ENCODE measurements at regions not wholly inside any gene's neighbourhood (a gene's known extent, or its start where the extent isn't known, plus 50 kb on each side); places are given as distances from the start of the nearest gene placed in this dataset.

DNA sequence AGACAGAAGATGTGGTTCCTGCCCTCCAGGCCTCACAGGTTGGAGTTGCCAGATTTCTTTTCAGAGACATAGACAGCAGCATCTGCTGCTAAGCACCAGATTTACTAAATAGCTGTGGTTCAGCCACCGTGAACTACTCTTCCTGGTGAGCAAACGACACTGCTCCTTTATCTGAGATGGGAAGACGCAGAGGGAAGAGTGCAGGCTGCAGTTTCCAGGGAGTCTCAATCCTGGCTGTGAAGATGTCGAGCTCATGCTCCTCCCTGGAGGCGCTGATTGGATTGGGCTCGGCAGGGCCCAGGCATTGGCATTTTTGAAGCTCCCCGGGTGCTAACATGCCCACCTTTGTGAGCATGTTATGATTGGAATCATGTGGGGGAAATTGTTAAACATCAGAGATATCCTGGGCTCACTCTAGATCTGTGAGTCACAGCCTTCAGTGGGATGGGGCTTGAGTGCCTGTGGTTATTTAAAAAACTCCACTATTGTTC lies 314.8 kb downstream of the TSN start:
- H3K27me3 ChIP-seq (replicated peaks; ENCODE audit: insufficient read depth), result no peaks in the 10 kb centered on the region
- no peak overlapping the region for H2AFZ ChIP-seq
- H3K9ac ChIP-seq, result no peak overlapping the region
- no peaks in the 10 kb centered on the region for H3K9me2 ChIP-seq (ENCODE audit: insufficient read depth)
- WGBS, 2 experiments (ENCODE audit: low coverage in 1 of 2, low lambda C conversion rate in 2 of 2, missing lambda C conversion rate in 2 of 2), result 41 to 61% methylated on average over 7 of the region's 7 CpGs
- DNase-seq, result peak; percentile 50
- H3K9me3 ChIP-seq (ENCODE audit: low read depth), result no peaks in the 10 kb centered on the region
- H3K4me2 ChIP-seq (ENCODE audit: unreplicated experiment), result no peak overlapping the region
- peaks cover 14% of the 10 kb centered on the region for H3K4me1 ChIP-seq (ENCODE audit: insufficient read depth)
- no peaks in the 10 kb centered on the region for H3K79me2 ChIP-seq (ENCODE audit: insufficient read depth)
- H4K20me1 ChIP-seq (ENCODE audit: insufficient read depth), result no peaks in the 10 kb centered on the region
- in situ Hi-C loops (cut with MboI), result no loop called here
- H3F3A ChIP-seq (ENCODE audit: insufficient read depth), result no peaks in the 10 kb centered on the region
- H3K4me3 ChIP-seq, result no peak overlapping the region
- no peak overlapping the region for H3K27ac ChIP-seq
- TF ChIP-seq EZH2 (IDR thresholded peaks at IDR 0.05; ENCODE audit: insufficient read depth, poor library complexity, severe bottlenecking) (no peak), EZH2phosphoT487 (IDR thresholded peaks at IDR 0.05; ENCODE audit: insufficient read depth, low read depth) (no peak)
- H3K36me3 ChIP-seq (ENCODE audit: low read depth), result no peaks in the 10 kb centered on the region

DNA sequence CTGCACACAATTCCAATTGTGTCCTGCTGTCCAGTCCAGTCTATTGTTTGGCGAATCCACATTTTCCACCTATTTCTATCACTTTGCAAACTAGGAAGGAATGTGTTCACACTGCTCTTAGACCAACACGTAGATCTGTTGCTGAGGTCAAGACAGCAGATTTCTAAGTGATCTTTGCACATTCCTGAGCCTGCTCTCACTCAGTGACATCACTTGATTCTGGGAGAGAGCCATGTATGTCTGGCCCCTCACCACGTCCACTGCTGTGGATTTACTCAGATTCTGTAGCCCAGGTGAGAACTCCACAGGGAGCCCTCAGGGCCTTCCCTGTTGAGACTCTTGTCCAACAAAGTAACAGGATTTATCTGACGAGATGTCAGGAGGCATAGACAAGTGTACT lies 317.2 kb downstream of the TSN start:
- H4K20me1 ChIP-seq (ENCODE audit: insufficient read depth), result no peaks in the 10 kb centered on the region
- H3K4me2 ChIP-seq (ENCODE audit: unreplicated experiment), result no peak overlapping the region
- DNase-seq, result peak; percentile 38
- peaks cover 14% of the 10 kb centered on the region for H3K4me1 ChIP-seq (ENCODE audit: insufficient read depth)
- no peak overlapping the region for H2AFZ ChIP-seq
- no peaks in the 10 kb centered on the region for H3K27me3 ChIP-seq (replicated peaks; ENCODE audit: insufficient read depth)
- no peak overlapping the region for H3K4me3 ChIP-seq
- in situ Hi-C loops (cut with MboI), result no loop called here
- H3K9me2 ChIP-seq (ENCODE audit: insufficient read depth), result no peaks in the 10 kb centered on the region
- no peaks in the 10 kb centered on the region for H3K36me3 ChIP-seq (ENCODE audit: low read depth)
- no peak overlapping the region for H3K9ac ChIP-seq
- no peaks in the 10 kb centered on the region for H3F3A ChIP-seq (ENCODE audit: insufficient read depth)
- WGBS, 2 experiments (ENCODE audit: low coverage in 1 of 2, low lambda C conversion rate in 2 of 2, missing lambda C conversion rate in 2 of 2), result 35 to 36% methylated on average over 4 of the region's 4 CpGs
- no peak for TF ChIP-seq EZH2phosphoT487 (IDR thresholded peaks at IDR 0.05; ENCODE audit: insufficient read depth, low read depth)
- no peak for TF ChIP-seq EZH2 (IDR thresholded peaks at IDR 0.05; ENCODE audit: insufficient read depth, poor library complexity, severe bottlenecking)
- H3K79me2 ChIP-seq (ENCODE audit: insufficient read depth), result no peaks in the 10 kb centered on the region
- H3K9me3 ChIP-seq (ENCODE audit: low read depth), result no peaks in the 10 kb centered on the region
- H3K27ac ChIP-seq, result no peak overlapping the region

DNA sequence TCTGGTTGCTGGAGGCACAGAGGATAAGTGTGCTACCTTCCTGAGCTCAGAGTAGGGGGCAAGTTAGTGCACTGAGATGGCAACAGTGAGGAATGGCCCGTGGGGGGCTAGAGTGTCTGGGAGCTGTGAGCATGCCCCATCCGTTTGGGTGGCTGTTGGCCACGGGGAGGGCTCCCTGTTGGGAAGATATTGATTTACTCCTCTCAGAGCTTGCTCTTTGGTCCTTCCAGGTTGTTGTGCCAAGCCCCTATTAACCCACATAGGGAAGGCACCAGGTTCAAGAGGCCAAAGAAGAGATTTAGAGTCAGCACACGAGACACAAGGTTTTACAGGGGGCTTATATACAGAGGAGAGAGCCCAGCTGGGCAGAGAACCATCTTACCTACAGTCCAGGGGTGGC lies 318.8 kb downstream of the TSN start:
- Histone ChIP-seq H3K9me3 (ENCODE audit: low read depth) (no peaks in the 10 kb centered on the region), H3K9me2 (ENCODE audit: insufficient read depth) (no peaks in the 10 kb centered on the region), H3K4me2 (ENCODE audit: unreplicated experiment) (no peak overlapping the region), H3K27ac (no peak overlapping the region), H3K4me3 (no peak overlapping the region), H3K4me1 (ENCODE audit: insufficient read depth) (peaks cover 14% of the 10 kb centered on the region), H3F3A (ENCODE audit: insufficient read depth) (no peaks in the 10 kb centered on the region), H3K79me2 (ENCODE audit: insufficient read depth) (no peaks in the 10 kb centered on the region), H3K27me3 (replicated peaks; ENCODE audit: insufficient read depth) (no peaks in the 10 kb centered on the region), H3K9ac (no peak overlapping the region), H2AFZ (no peak overlapping the region), H3K36me3 (ENCODE audit: low read depth) (no peaks in the 10 kb centered on the region), H4K20me1 (ENCODE audit: insufficient read depth) (no peaks in the 10 kb centered on the region)
- in situ Hi-C loops (cut with MboI), result no loop called here
- no peak for TF ChIP-seq EZH2 (IDR thresholded peaks at IDR 0.05; ENCODE audit: insufficient read depth, poor library complexity, severe bottlenecking)
- no peak for TF ChIP-seq EZH2phosphoT487 (IDR thresholded peaks at IDR 0.05; ENCODE audit: insufficient read depth, low read depth)
- 33 to 57% methylated on average over 4 of the region's 4 CpGs for WGBS, 2 experiments (ENCODE audit: low coverage in 1 of 2, low lambda C conversion rate in 2 of 2, missing lambda C conversion rate in 2 of 2)
- DNase-seq, result no peak

DNA sequence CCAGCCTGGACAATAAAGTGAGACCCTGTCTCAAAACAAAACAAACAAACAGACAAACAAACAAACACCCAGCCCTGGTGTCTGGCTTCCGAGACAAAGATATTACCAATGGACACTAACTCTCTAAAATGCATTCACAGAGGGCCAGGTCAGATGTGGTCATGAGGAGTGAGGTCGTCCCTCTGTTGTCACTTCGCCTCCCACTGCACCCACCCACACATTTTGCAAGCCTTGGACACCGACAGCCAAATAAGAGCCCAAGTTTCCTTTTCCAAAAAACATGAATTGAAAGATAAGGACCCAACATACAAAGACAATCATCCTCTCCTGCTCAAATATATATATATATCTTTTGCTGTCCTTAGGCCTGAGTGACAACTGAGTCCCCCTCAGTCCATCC lies 319.9 kb downstream of the TSN start:
- in situ Hi-C loops (cut with MboI), result no loop called here
- Histone ChIP-seq H3K4me2 (ENCODE audit: unreplicated experiment) (no peak overlapping the region), H3K36me3 (ENCODE audit: low read depth) (no peaks in the 10 kb centered on the region), H3F3A (ENCODE audit: insufficient read depth) (no peaks in the 10 kb centered on the region), H3K27me3 (replicated peaks; ENCODE audit: insufficient read depth) (no peaks in the 10 kb centered on the region), H3K27ac (no peak overlapping the region), H3K9me2 (ENCODE audit: insufficient read depth) (no peaks in the 10 kb centered on the region), H3K9ac (no peak overlapping the region), H2AFZ (no peak overlapping the region), H3K9me3 (ENCODE audit: low read depth) (no peaks in the 10 kb centered on the region), H3K79me2 (ENCODE audit: insufficient read depth) (no peaks in the 10 kb centered on the region), H4K20me1 (ENCODE audit: insufficient read depth) (no peaks in the 10 kb centered on the region), H3K4me1 (ENCODE audit: insufficient read depth) (peaks cover 11% of the 10 kb centered on the region), H3K4me3 (no peak overlapping the region)
- 58% methylated on average over 4 of the region's 4 CpGs for WGBS, 2 experiments (ENCODE audit: low coverage in 1 of 2, low lambda C conversion rate in 2 of 2, missing lambda C conversion rate in 2 of 2)
- DNase-seq, result no peak
- TF ChIP-seq EZH2phosphoT487 (IDR thresholded peaks at IDR 0.05; ENCODE audit: insufficient read depth, low read depth), result no peak

DNA sequence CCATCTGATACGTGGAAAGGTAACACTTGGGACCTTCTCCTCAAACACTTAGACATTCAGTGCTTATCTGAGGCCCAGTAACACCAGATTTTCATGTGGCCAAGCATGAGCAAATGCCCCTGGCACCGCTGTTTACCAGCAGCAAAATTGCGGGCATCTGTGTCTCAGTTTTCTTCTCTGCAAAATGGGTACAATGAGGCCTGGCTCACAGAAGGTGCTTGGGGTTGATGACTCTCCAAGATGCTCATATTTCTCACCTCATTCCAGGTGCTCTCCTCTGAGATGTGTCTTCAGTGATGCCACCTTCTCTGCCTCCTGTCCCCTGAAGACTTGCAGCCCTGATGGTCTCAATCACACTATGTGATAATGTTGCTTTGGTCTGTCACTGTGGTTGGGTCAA lies 321.7 kb downstream of the TSN start:
- no peak for DNase-seq
- peaks cover 5% of the 10 kb centered on the region; the same call in 1 of the 2 replicates for H3K4me1 ChIP-seq (ENCODE audit: insufficient read depth)
- H3K36me3 ChIP-seq (ENCODE audit: low read depth), result no peaks in the 10 kb centered on the region
- H3K27ac ChIP-seq, result no peak overlapping the region
- H4K20me1 ChIP-seq (ENCODE audit: insufficient read depth), result no peaks in the 10 kb centered on the region
- WGBS, 2 experiments (ENCODE audit: low coverage in 1 of 2, low lambda C conversion rate in 2 of 2, missing lambda C conversion rate in 2 of 2), result 87 to 88% methylated on average over 3 of the region's 3 CpGs
- no peak overlapping the region for H2AFZ ChIP-seq
- no peaks in the 10 kb centered on the region for H3K9me2 ChIP-seq (ENCODE audit: insufficient read depth)
- no peak overlapping the region for H3K4me2 ChIP-seq (ENCODE audit: unreplicated experiment)
- TF ChIP-seq EZH2 (IDR thresholded peaks at IDR 0.05; ENCODE audit: insufficient read depth, poor library complexity, severe bottlenecking) (no peak), EZH2phosphoT487 (IDR thresholded peaks at IDR 0.05; ENCODE audit: insufficient read depth, low read depth) (no peak)
- H3K79me2 ChIP-seq (ENCODE audit: insufficient read depth), result no peaks in the 10 kb centered on the region
- H3K9ac ChIP-seq, result no peak overlapping the region
- in situ Hi-C loops (cut with MboI), result no loop called here
- no peaks in the 10 kb centered on the region for H3K9me3 ChIP-seq (ENCODE audit: low read depth)
- no peaks in the 10 kb centered on the region for H3K27me3 ChIP-seq (replicated peaks; ENCODE audit: insufficient read depth)
- H3F3A ChIP-seq (ENCODE audit: insufficient read depth), result no peaks in the 10 kb centered on the region
- no peak overlapping the region for H3K4me3 ChIP-seq
